PC-9 (cell line): ENCODE measurements at regions not wholly inside any gene's neighbourhood (a gene's known extent, or its start where the extent isn't known, plus 50 kb on each side); places are given as distances from the start of the nearest gene placed in this dataset.

Source experiments
- BruUV-seq: library from RNA; stranded (reverse); fragments of 400-500 nt; replicated peaks from 2 replicates; lab custom pipeline; 2021; lab: Mats Ljungman, UMichigan
- CTCF ChIA-PET: fragments of 300-600 bp; sonication (Branson Sonifier 250); formaldehyde crosslinking; loops from one replicate; lab custom pipeline; 2022; ENCODE audit warnings: antibody characterized with exemption; lab: Charles Lee
- POLR2A ChIA-PET: fragments of 300-600 bp; sonication (Branson Sonifier 250); formaldehyde crosslinking; loops from one replicate; lab custom pipeline; 2022; ENCODE audit warnings: antibody characterized with exemption; ENCODE audit not compliant: unreplicated experiment; lab: Charles Lee
- DNase-seq, 2 experiments: peaks; one replicate each; pipeline versions ENCODE4 v3.0.0 to v3.0.0-alpha.2; 2015 to 2022; ENCODE audit warnings: mixed read lengths in 1 of 2
- H2AFZ ChIP-seq: fragments of 200-600 bp; sonication (generic); 2 replicates; pipeline ENCODE4 v1.8.1; 2017; ENCODE audit warnings: antibody characterized with exemption
- H3F3A ChIP-seq: fragments of 200-600 bp; sonication (generic); 2 replicates; pipeline ENCODE4 v1.8.1; 2017; ENCODE audit warnings: antibody characterized with exemption, mild to moderate bottlenecking, low read depth; ENCODE audit not compliant: insufficient read depth
- H3K27ac ChIP-seq: fragments of 200-600 bp; sonication (generic); 2 replicates; pipeline ENCODE4 v1.6.1; 2016; ENCODE audit warnings: mixed run types
- H3K27me3 ChIP-seq: fragments of 200-600 bp; sonication (generic); 2 replicates; pipeline ENCODE4 v1.6.1; 2016; ENCODE audit warnings: low read depth, mixed run types; ENCODE audit not compliant: insufficient read depth
- H3K36me3 ChIP-seq: fragments of 200-600 bp; sonication (generic); 2 replicates; pipeline ENCODE4 v1.6.1; 2016; ENCODE audit warnings: low read depth, mixed run types
- H3K4me1 ChIP-seq: fragments of 200-600 bp; sonication (generic); replicated peaks from 2 replicates; pipeline ENCODE4 v1.6.1; 2016; ENCODE audit warnings: mixed run types; ENCODE audit not compliant: insufficient read depth
- H3K4me2 ChIP-seq: fragments of 200-600 bp; sonication (generic); 2 replicates; pipeline ENCODE4 v1.6.1; 2017; ENCODE audit warnings: mixed run types
- H3K4me3 ChIP-seq: fragments of 200-600 bp; sonication (generic); 2 replicates; pipeline ENCODE4 v1.6.1; 2016; ENCODE audit warnings: mixed run types
- H3K79me2 ChIP-seq: fragments of 200-600 bp; sonication (generic); 2 replicates; pipeline ENCODE4 v1.6.1; 2017; ENCODE audit warnings: low read depth, mixed run types
- H3K9me2 ChIP-seq: fragments of 200-600 bp; sonication (generic); 2 replicates; pipeline ENCODE4 v1.8.1; 2017; ENCODE audit warnings: mild to moderate bottlenecking; ENCODE audit not compliant: insufficient read depth
- H3K9me3 ChIP-seq: fragments of 200-600 bp; sonication (generic); 2 replicates; pipeline ENCODE4 v1.8.1; 2016; ENCODE audit warnings: low read depth; ENCODE audit not compliant: insufficient read depth
- H4K20me1 ChIP-seq: fragments of 200-600 bp; sonication (generic); 2 replicates; pipeline ENCODE4 v1.8.1; 2017; ENCODE audit not compliant: insufficient read depth
- EZH2 ChIP-seq: fragments of 200-600 bp; sonication (generic); IDR thresholded peaks from 2 replicates; pipeline ENCODE4 v1.8.0; 2017; ENCODE audit warnings: antibody characterized with exemption, low read depth
- intact Hi-C: fragments of 100-400 bp; cut with micrococcal nuclease; formaldehyde crosslinking; loops from one replicate; pipeline ENCODE4 v1.10.0; 2022; ENCODE audit not compliant: unreplicated experiment
- TF ChIP-seq, protein P1 (sequence below): fragments of 200-600 bp; sonication (generic); conservative IDR thresholded peaks from 2 replicates; pipeline ENCODE4 v1.6.1; 2017; ENCODE audit warnings: mixed run types, antibody characterized with exemption, mild to moderate bottlenecking, moderate library complexity

DNA sequence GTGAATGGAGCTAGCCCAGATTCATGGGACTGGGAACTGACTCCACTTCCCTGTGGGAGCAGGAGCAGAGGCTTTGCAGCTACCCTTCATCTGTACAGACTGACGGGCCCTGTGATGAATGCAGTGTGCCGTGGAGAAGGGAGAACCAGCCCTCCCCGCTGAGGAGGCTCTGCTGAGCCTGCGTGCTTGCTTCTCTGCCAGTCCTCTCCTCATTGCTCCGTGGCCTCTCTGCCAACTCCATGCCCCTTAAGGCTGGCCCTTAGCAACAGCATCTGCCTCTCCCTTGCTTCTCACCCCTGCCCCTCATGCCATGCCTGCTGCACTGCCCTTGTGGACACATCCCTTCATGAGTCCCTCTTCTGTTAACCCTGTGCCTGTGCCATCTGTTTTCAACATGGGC lies 53.6 kb downstream of the GADD45G start:
- no peak overlapping the region for H3K4me3 ChIP-seq
- DNase-seq: no peak
- no peaks in the 10 kb centered on the region for H3K9me2 ChIP-seq
- intact Hi-C loops: no loop called here
- no peaks in the 10 kb centered on the region for H3K4me1 ChIP-seq
- BruUV-seq: no TSS peak
- no peaks in the 10 kb centered on the region for H3K36me3 ChIP-seq
- CTCF ChIA-PET: no interaction called here
- TF ChIP-seq, protein P1, sequence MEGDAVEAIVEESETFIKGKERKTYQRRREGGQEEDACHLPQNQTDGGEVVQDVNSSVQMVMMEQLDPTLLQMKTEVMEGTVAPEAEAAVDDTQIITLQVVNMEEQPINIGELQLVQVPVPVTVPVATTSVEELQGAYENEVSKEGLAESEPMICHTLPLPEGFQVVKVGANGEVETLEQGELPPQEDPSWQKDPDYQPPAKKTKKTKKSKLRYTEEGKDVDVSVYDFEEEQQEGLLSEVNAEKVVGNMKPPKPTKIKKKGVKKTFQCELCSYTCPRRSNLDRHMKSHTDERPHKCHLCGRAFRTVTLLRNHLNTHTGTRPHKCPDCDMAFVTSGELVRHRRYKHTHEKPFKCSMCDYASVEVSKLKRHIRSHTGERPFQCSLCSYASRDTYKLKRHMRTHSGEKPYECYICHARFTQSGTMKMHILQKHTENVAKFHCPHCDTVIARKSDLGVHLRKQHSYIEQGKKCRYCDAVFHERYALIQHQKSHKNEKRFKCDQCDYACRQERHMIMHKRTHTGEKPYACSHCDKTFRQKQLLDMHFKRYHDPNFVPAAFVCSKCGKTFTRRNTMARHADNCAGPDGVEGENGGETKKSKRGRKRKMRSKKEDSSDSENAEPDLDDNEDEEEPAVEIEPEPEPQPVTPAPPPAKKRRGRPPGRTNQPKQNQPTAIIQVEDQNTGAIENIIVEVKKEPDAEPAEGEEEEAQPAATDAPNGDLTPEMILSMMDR: no peak
- TF ChIP-seq EZH2: no peak
- H3K27ac ChIP-seq: no peak overlapping the region
- peaks cover 98% of the 10 kb centered on the region for H3K27me3 ChIP-seq
- H4K20me1 ChIP-seq: no peaks in the 10 kb centered on the region
- H3K9me3 ChIP-seq: no peaks in the 10 kb centered on the region
- POLR2A ChIA-PET: no interaction called here
- no peak overlapping the region for H2AFZ ChIP-seq
- no peak overlapping the region for H3K4me2 ChIP-seq
- no peaks in the 10 kb centered on the region for H3F3A ChIP-seq
- no peaks in the 10 kb centered on the region for H3K79me2 ChIP-seq

DNA sequence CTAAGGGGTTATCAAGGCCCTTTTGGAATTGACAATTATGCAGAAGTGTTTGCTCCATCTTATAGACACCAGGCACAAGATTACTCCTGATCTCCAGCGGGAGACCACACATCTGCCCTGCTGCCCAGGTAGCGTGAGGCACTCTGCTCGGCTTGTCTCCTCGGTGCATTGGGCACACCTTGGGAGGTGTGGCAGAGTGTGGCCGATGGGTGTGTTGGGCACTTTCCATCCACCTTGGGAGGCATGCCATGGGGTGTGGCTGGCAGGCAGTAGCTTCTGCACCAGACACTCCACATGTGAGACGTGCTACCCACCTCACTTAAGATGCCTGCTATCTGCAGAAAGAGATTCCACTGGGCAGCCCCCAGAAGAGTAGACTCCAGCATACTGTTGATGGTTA lies 54.1 kb downstream of the GADD45G start:
- H3F3A ChIP-seq: no peaks in the 10 kb centered on the region
- H4K20me1 ChIP-seq: no peaks in the 10 kb centered on the region
- H3K4me2 ChIP-seq: no peak overlapping the region
- DNase-seq: no peak
- intact Hi-C loops: no loop called here
- ChIA-PET CTCF (no interaction called here), POLR2A (no interaction called here)
- H3K9me3 ChIP-seq: no peaks in the 10 kb centered on the region
- no peak for TF ChIP-seq EZH2
- TF ChIP-seq, protein P1: no peak
- H3K4me1 ChIP-seq: no peaks in the 10 kb centered on the region
- no peaks in the 10 kb centered on the region for H3K79me2 ChIP-seq
- H3K36me3 ChIP-seq: no peaks in the 10 kb centered on the region
- no TSS peak for BruUV-seq
- H3K9me2 ChIP-seq: no peaks in the 10 kb centered on the region
- no peak overlapping the region for H3K27ac ChIP-seq
- H3K27me3 ChIP-seq: peaks cover 99% of the 10 kb centered on the region
- no peak overlapping the region for H3K4me3 ChIP-seq
- H2AFZ ChIP-seq: no peak overlapping the region

DNA sequence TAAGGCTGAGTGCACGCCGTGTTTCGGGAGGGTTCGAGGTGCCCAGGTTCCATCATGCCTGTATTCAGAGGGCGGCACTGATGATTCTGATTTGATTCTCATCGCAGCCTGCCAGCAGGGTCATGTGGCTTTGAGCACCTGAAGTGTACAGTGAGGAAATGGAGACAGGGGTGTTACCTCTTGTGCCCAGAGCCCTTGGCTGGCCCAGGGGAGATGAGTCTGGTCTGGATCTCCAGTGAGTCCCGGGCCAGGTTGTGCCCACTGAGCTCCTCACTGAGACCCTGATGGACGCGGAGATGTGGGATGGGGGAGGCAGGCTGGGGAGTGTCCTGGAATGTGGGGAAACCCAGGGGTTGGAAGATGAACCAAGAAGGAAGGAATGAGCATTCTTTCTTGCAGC lies 54.7 kb downstream of the GADD45G start:
- TF ChIP-seq, protein P1: no peak
- TF ChIP-seq EZH2: no peak
- no peaks in the 10 kb centered on the region for H3K36me3 ChIP-seq
- H3K27me3 ChIP-seq: peaks cover 100% of the 10 kb centered on the region
- H3K4me3 ChIP-seq: no peak overlapping the region
- H3K9me2 ChIP-seq: no peaks in the 10 kb centered on the region
- no peaks in the 10 kb centered on the region for H4K20me1 ChIP-seq
- intact Hi-C loops: no loop called here
- no TSS peak for BruUV-seq
- ChIA-PET POLR2A (no interaction called here), CTCF (no interaction called here)
- no peak overlapping the region for H3K4me2 ChIP-seq
- no peaks in the 10 kb centered on the region for H3K79me2 ChIP-seq
- no peaks in the 10 kb centered on the region for H3F3A ChIP-seq
- H2AFZ ChIP-seq: no peak overlapping the region
- no peaks in the 10 kb centered on the region for H3K9me3 ChIP-seq
- DNase-seq: no peak
- H3K4me1 ChIP-seq: no peaks in the 10 kb centered on the region
- no peak overlapping the region for H3K27ac ChIP-seq
